Neuron (in vitro differentiated cells): ENCODE measurements at regions not wholly inside any gene's neighbourhood (a gene's known extent, or its start where the extent isn't known, plus 50 kb on each side); places are given as distances from the start of the nearest gene placed in this dataset.

ENCODE experiments used
- H2AFZ ChIP-seq: one replicate; pipeline ENCODE4 v1.6.1; 2013; ENCODE audit warnings: low read depth, mild to moderate bottlenecking, inconsistent platforms, low read length, moderate library complexity
- H3K27me3 ChIP-seq: one replicate; pipeline ENCODE4 v1.6.1; 2013; ENCODE audit warnings: low read length; ENCODE audit not compliant: insufficient read depth
- H3K36me3 ChIP-seq: one replicate; pipeline ENCODE4 v1.6.1; 2013; ENCODE audit warnings: low read length; ENCODE audit not compliant: insufficient read depth
- H3K4me1 ChIP-seq: one replicate; pipeline ENCODE4 v1.6.1; 2013; ENCODE audit warnings: low read length; ENCODE audit not compliant: insufficient read depth
- H3K4me3 ChIP-seq: 2 replicates; pipeline ENCODE4 v1.5.1; 2013; ENCODE audit warnings: mild to moderate bottlenecking, low read length, moderate library complexity
- H3K9me3 ChIP-seq: one replicate; pipeline ENCODE4 v1.6.1; 2013; ENCODE audit warnings: low read length

- no peaks in the 10 kb centered on the region for H3K36me3 ChIP-seq
Measured at GRCh38 chr15:62454567-62455172, 289.6 kb upstream of the C2CD4B start.

DNA sequence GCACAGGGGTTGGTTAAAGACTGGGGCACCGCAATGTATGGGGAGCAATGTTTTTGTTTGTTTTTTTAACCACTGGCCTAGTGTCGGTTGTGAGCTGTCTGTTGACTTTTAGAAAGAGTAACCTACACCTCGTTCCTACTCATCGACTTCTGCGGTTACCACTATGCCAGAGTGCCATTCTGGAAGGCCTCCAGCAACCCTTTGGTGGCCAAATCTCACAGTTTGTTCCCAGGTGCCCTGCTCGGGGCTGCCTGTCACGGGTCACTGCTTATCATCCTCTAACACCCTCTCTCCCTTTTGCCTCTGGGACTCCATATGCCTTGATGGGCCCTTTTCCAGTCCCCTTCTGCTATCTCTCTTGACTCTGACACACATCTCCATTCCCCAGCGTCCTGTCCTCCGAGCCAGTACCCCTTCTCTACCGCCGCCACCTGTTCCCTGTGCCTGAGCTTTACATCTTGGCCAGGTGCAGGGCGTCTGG, 290.4 kb upstream of the C2CD4B start:
- H3K9me3 ChIP-seq: no peaks in the 10 kb centered on the region
- H3K4me1 ChIP-seq: no peaks in the 10 kb centered on the region
- H3K36me3 ChIP-seq: no peaks in the 10 kb centered on the region
- H3K4me3 ChIP-seq: no peak overlapping the region
- H2AFZ ChIP-seq: no peak overlapping the region
- no peaks in the 10 kb centered on the region for H3K27me3 ChIP-seq

More at GRCh38 chr15:62454567-62455172, 289.6 kb upstream of the C2CD4B start:
- H3K27me3 ChIP-seq: no peaks in the 10 kb centered on the region
- no peak overlapping the region for H3K4me3 ChIP-seq
- H2AFZ ChIP-seq: no peak overlapping the region
- no peaks in the 10 kb centered on the region for H3K4me1 ChIP-seq
- H3K9me3 ChIP-seq: no peaks in the 10 kb centered on the region

- no peaks in the 10 kb centered on the region for H3K36me3 ChIP-seq
- no peaks in the 10 kb centered on the region for H3K4me1 ChIP-seq
- H3K9me3 ChIP-seq: no peaks in the 10 kb centered on the region
- H3K27me3 ChIP-seq: no peaks in the 10 kb centered on the region
- H3K4me3 ChIP-seq: no peak overlapping the region
- no peak overlapping the region for H2AFZ ChIP-seq
Measured at GRCh38 chr15:62456011-62456920, 291.2 kb upstream of the C2CD4B start.

DNA sequence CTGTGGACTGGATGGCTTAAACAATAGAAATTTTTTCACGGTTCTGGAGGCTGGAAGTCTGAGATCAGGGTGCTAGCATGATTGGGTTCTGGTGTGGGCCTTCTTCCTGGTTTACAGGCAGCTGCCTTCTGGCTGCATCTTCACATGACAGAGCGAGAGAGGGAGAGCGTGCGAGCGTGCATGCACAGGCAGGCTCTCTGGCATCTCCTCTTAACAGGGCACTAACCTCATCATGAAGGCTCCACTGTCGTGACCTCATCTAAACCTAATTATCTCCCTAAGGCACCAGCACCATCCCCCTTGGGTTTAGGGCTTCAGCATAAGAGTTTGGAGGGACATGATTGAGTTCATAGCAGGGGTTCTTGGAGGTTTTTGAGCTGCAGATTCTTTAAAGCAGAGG, 292.0 kb upstream of the C2CD4B start:
- Histone ChIP-seq H3K4me1 (no peaks in the 10 kb centered on the region), H3K27me3 (no peaks in the 10 kb centered on the region), H2AFZ (no peak overlapping the region), H3K9me3 (no peaks in the 10 kb centered on the region), H3K36me3 (no peaks in the 10 kb centered on the region), H3K4me3 (no peak overlapping the region)

- Histone ChIP-seq H3K36me3 (no peaks in the 10 kb centered on the region), H3K9me3 (no peaks in the 10 kb centered on the region), H3K4me3 (no peak overlapping the region), H2AFZ (no peak overlapping the region), H3K4me1 (peaks cover 5% of the 10 kb centered on the region), H3K27me3 (no peaks in the 10 kb centered on the region)
Measured at GRCh38 chr15:62459875-62460274, 294.8 kb upstream of the C2CD4B start.

DNA sequence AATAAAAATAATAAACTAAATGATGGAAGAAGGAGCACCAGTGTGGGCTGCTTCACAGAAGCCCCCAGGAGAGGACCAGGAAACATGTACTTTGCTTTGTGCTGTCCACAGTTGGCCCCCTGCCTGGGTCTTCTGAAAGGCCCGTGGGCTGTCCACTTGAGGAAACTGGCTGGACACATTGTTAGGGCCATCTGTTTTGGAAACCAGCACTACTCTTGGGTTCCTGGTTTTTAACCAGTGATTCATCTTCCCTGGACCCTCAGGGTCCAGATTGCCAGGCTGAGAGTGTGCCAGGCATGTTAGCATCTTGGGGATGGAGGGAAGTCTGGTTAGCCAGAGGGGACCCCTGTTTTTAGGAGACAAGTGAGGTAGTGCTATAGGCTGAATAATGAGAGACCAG, 297.2 kb upstream of the C2CD4B start:
- peaks cover 5% of the 10 kb centered on the region for H3K4me1 ChIP-seq
- no peak overlapping the region for H3K4me3 ChIP-seq
- H3K27me3 ChIP-seq: no peaks in the 10 kb centered on the region
- H3K36me3 ChIP-seq: no peaks in the 10 kb centered on the region
- no peak overlapping the region for H2AFZ ChIP-seq
- no peaks in the 10 kb centered on the region for H3K9me3 ChIP-seq

- Histone ChIP-seq H3K4me1 (peaks cover 5% of the 10 kb centered on the region), H3K4me3 (no peak overlapping the region), H3K27me3 (no peaks in the 10 kb centered on the region), H3K9me3 (no peaks in the 10 kb centered on the region), H3K36me3 (no peaks in the 10 kb centered on the region), H2AFZ (no peak overlapping the region)
Measured at GRCh38 chr15:62462721-62463120, 297.6 kb upstream of the C2CD4B start.

DNA sequence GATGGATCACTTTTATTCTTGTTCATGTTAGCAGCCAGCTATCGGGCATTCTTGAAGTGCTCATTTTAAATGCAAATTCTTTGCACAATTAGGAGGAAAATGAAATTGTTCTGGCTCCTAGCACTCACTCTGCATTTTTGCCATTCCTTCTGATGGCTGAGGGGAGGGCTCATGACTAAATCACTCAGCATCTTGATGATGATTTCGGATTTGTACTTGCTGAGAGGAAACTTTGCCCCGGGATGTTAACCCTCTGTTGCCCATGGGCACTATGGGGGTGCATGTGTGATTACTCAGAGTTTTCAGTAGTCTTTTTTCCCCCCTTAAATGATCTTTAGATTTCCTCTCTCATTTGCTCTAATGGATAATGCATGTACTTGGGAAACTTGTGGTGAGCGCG, 299.6 kb upstream of the C2CD4B start:
- H3K36me3 ChIP-seq: no peaks in the 10 kb centered on the region
- no peaks in the 10 kb centered on the region for H3K27me3 ChIP-seq
- peaks cover 14% of the 10 kb centered on the region for H3K4me1 ChIP-seq
- H3K4me3 ChIP-seq: no peak overlapping the region
- H2AFZ ChIP-seq: no peak overlapping the region
- no peaks in the 10 kb centered on the region for H3K9me3 ChIP-seq

DNA sequence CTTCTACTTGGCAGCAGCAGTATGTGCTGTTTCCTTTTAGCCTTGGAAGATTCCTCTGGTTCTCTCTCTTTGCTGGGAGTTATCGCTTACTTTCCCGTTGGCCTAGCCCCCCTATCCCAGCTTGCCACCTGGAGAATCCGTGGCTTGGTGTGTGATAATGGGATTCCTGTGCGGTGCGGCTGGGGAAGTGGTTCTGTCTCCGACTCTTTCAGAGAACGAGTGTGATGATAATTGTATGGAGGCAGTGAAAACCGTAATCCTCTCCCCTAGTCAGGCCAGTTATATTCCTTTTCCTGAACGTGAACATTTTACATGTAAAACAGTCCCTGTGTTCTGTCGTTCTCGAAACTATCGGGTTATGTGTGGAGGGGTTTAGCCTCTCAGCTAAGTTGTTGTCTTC, 300.1 kb upstream of the C2CD4B start:
- Histone ChIP-seq H2AFZ (no peak overlapping the region), H3K36me3 (no peaks in the 10 kb centered on the region), H3K4me1 (peaks cover 18% of the 10 kb centered on the region), H3K27me3 (no peaks in the 10 kb centered on the region), H3K9me3 (no peaks in the 10 kb centered on the region), H3K4me3 (no peak overlapping the region)

DNA sequence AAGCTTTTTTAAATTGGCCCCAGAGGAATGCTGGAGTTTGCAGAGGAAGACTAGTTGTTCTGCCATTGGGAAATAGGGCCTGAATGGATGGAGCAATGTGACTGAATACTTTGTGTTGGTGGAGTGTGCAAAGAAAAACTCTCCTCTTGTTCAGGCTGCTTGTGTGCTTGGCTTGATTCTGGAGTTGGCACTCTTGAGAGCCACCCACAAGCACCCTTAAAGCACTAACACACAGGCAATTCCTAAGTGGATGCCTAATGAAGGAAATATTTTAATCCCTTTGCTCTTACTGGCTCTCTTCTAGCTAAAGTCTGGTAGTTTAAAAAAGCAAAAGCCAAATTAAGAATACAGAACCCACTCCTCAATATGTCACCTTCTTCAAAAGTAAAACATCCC, 304.4 kb upstream of the C2CD4B start:
- Histone ChIP-seq H3K9me3 (no peaks in the 10 kb centered on the region), H3K4me3 (no peak overlapping the region), H3K36me3 (no peaks in the 10 kb centered on the region), H2AFZ (no peak overlapping the region), H3K27me3 (no peaks in the 10 kb centered on the region), H3K4me1 (peaks cover 22% of the 10 kb centered on the region)

DNA sequence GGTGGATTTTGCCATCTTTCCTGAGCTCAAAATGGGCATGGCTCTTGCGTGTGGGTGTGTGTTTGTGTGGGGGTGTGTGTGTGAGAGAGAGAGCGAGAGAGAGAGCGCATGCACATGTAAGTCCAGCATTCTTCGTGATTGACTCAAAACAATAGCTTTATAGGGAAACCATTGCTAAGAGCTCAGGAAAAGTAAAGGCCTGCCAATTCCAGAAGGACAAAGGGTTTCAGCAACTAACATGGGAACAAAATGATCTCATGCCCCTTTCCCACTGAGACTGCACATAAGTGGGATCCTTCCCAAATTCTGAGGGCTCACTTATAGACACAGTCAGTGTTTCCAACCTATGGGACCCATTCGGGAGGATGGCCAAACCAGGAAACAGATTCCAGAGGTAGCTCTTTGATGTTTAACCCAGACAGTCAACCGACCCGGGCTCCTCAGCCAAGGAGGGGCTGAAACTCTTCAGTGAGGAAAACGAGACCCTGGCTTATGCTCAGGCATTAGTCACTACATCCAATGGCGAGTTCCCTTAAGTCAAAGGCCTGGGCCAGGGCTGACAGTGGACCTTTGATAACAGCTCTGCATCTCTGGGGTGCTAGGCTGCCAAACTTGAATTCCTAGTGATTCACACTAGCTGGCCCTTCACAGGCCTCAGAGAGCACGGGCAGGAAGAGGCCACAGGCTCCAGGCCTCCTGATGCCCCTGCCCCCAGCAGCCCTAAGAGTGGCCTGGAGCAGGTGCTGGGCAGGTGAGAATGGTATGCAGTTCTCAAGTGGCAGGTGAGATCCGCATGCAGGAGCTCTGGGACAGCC, 305.0 kb upstream of the C2CD4B start:
- H3K36me3 ChIP-seq: no peaks in the 10 kb centered on the region
- no peaks in the 10 kb centered on the region for H3K9me3 ChIP-seq
- no peak overlapping the region for H3K4me3 ChIP-seq
- no peaks in the 10 kb centered on the region for H3K27me3 ChIP-seq
- H3K4me1 ChIP-seq: peaks cover 18% of the 10 kb centered on the region
- no peak overlapping the region for H2AFZ ChIP-seq

- H3K4me3 ChIP-seq: no peak overlapping the region
- no peaks in the 10 kb centered on the region for H3K27me3 ChIP-seq
- peaks cover 18% of the 10 kb centered on the region for H3K4me1 ChIP-seq
- no peaks in the 10 kb centered on the region for H3K9me3 ChIP-seq
- H2AFZ ChIP-seq: no peak overlapping the region
- no peaks in the 10 kb centered on the region for H3K36me3 ChIP-seq
Measured at GRCh38 chr15:62472616-62473299, 307.7 kb upstream of the C2CD4B start.
